ENCODE measurements at regions not wholly inside any gene's neighbourhood (a gene's known extent, or its start where the extent isn't known, plus 50 kb on each side); places are given as distances from the start of the nearest gene placed in this dataset.

GRCh38 chr5:89004379-89004778 lies 121.4 kb upstream of the MEF2C start:
- no peak for DNase-seq (ENCODE audit: low read depth, low spot score)
- TF ChIP-seq SIN3A (IDR thresholded peaks at IDR 0.05; ENCODE audit: borderline replicate concordance, insufficient read depth, low read depth, low read length): no peak
- no peak for TF ChIP-seq REST (IDR thresholded peaks at IDR 0.05; ENCODE audit: insufficient read depth in 1 of 2, low read depth in 2 of 2, low read length in 1 of 2)
- no peak for TF ChIP-seq POLR2AphosphoS5 (IDR thresholded peaks at IDR 0.05; ENCODE audit: low read depth, low read length)
- no peak for TF ChIP-seq TCF7L2 (IDR thresholded peaks at IDR 0.05; ENCODE audit: low read depth, low read length)
- TF ChIP-seq, protein P1, sequence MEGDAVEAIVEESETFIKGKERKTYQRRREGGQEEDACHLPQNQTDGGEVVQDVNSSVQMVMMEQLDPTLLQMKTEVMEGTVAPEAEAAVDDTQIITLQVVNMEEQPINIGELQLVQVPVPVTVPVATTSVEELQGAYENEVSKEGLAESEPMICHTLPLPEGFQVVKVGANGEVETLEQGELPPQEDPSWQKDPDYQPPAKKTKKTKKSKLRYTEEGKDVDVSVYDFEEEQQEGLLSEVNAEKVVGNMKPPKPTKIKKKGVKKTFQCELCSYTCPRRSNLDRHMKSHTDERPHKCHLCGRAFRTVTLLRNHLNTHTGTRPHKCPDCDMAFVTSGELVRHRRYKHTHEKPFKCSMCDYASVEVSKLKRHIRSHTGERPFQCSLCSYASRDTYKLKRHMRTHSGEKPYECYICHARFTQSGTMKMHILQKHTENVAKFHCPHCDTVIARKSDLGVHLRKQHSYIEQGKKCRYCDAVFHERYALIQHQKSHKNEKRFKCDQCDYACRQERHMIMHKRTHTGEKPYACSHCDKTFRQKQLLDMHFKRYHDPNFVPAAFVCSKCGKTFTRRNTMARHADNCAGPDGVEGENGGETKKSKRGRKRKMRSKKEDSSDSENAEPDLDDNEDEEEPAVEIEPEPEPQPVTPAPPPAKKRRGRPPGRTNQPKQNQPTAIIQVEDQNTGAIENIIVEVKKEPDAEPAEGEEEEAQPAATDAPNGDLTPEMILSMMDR (IDR thresholded peaks at IDR 0.05): no peak
- CTCF ChIA-PET: no interaction called here
- Histone ChIP-seq H3K4me3 (ENCODE audit: low read depth in 2 of 2, low read length in 2 of 2) (no peak overlapping the region), H3K27ac (ENCODE audit: low read length) (no peak overlapping the region), H3K9me3 (ENCODE audit: control insufficient read depth, insufficient read depth, low read depth, low read length) (no peaks in the 10 kb centered on the region), H3K4me1 (ENCODE audit: control insufficient read depth, insufficient read depth, low read length) (no peaks in the 10 kb centered on the region), H3K27me3 (ENCODE audit: control insufficient read depth, insufficient read depth, low read length) (no peaks in the 10 kb centered on the region), H3K36me3 (ENCODE audit: control insufficient read depth, insufficient read depth, low read length) (no peaks in the 10 kb centered on the region)
- in situ Hi-C loops (cut with HindIII; ENCODE audit: low pct_unique_long_range_greater_than_20kb, low sequenced_read_pairs): no loop called here
- intact Hi-C loops (cut with micrococcal nuclease; ENCODE audit: unreplicated experiment): no loop called here
- POLR2A ChIA-PET: no interaction called here
- no peak for ATAC-seq
- no TSS peak for BruUV-seq (replicated peaks)

GRCh38 chr5:89003563-89004036 lies 120.6 kb upstream of the MEF2C start:
- Histone ChIP-seq H3K4me3 (ENCODE audit: low read depth in 2 of 2, low read length in 2 of 2) (no peak overlapping the region), H3K27me3 (ENCODE audit: control insufficient read depth, insufficient read depth, low read length) (no peaks in the 10 kb centered on the region), H3K27ac (ENCODE audit: low read length) (no peak overlapping the region), H3K4me1 (ENCODE audit: control insufficient read depth, insufficient read depth, low read length) (no peaks in the 10 kb centered on the region), H3K9me3 (ENCODE audit: control insufficient read depth, insufficient read depth, low read depth, low read length) (no peaks in the 10 kb centered on the region), H3K36me3 (ENCODE audit: control insufficient read depth, insufficient read depth, low read length) (no peaks in the 10 kb centered on the region)
- CTCF ChIA-PET: no interaction called here
- POLR2A ChIA-PET: no interaction called here
- BruUV-seq (replicated peaks): no TSS peak
- intact Hi-C loops (cut with micrococcal nuclease; ENCODE audit: unreplicated experiment) (no loop called here), in situ Hi-C loops (cut with HindIII; ENCODE audit: low pct_unique_long_range_greater_than_20kb, low sequenced_read_pairs) (no loop called here)
- TF ChIP-seq REST (IDR thresholded peaks at IDR 0.05; ENCODE audit: insufficient read depth in 1 of 2, low read depth in 2 of 2, low read length in 1 of 2) (no peak), SIN3A (IDR thresholded peaks at IDR 0.05; ENCODE audit: borderline replicate concordance, insufficient read depth, low read depth, low read length) (no peak), POLR2AphosphoS5 (IDR thresholded peaks at IDR 0.05; ENCODE audit: low read depth, low read length) (no peak), TCF7L2 (IDR thresholded peaks at IDR 0.05; ENCODE audit: low read depth, low read length) (no peak)
- TF ChIP-seq, protein P1 (IDR thresholded peaks at IDR 0.05): no peak
- ATAC-seq: no peak
- no peak for DNase-seq (ENCODE audit: low read depth, low spot score)
